SK-N-SH treated with all-trans-retinoic acid at 6 μM for 48 hours (cell line): ENCODE measurements at regions not wholly inside any gene's neighbourhood (a gene's known extent, or its start where the extent isn't known, plus 50 kb on each side); places are given as distances from the start of the nearest gene placed in this dataset.

Source experiments
- ARNTL ChIP-seq: fragments of 450-650 bp; formaldehyde crosslinking; IDR thresholded peaks from 2 replicates; pipeline ENCODE4 v1.5.0; 2020; ENCODE audit warnings: low read depth, mild to moderate bottlenecking, moderate library complexity, borderline replicate concordance
- ZFP30 ChIP-seq: fragments of 450-650 bp; formaldehyde crosslinking; IDR thresholded peaks from 2 replicates; pipeline ENCODE4 v1.5.0; 2022; ENCODE audit warnings: mild to moderate bottlenecking, moderate library complexity

GRCh38 chr2:120979921-120980320, 244.3 kb downstream of the GLI2 start:
- no peak for TF ChIP-seq ARNTL (CRISPR knock-in tag)
- no peak for TF ChIP-seq ZFP30
